CD4-positive, alpha-beta T cell treated with Interleukin-12 subunit alpha and Interleukin-12 subunit beta, for 1 hour (primary cell): ENCODE measurements at regions not wholly inside any gene's neighbourhood (a gene's known extent, or its start where the extent isn't known, plus 50 kb on each side); places are given as distances from the start of the nearest gene placed in this dataset.

Experiments used
- DNase-seq: peaks from one replicate; pipeline ENCODE4 v3.0.0-alpha.2; 2020

DNA sequence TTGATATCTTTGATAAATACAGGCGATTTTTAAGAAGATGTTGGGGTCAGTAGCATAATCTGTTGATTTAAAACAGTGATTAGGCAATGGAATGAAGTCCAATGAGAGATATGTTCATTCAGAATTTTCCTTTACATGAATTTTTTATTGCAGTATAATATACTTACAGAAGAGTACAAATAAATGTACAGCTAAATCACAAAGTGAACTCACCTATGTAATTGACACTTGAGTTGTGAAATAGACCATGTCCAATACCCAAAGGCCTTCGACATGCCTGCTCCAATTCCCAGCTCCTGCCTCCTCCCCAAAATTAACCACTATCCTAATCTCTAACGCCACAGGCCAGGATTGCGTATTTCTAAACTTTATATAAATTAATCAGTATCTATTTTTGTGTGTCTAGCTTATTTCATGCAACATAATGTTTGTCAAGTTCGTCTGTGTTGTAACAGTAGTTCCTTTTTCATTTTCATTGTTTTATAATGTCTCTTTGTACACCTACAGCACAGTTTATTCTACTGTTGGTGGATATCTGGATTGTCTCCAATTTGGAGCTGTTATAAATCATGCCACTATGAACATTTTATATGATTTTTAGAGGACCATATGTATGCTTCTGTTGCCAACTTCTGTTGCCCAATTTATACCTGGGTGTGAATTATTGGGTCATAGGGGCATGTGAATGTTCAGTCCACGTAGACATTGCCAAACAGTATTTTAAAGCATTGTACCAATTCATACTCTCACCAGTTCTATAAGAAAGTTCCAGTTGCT, 208.3 kb downstream of the TLE1 start:
- DNase-seq: no peak

DNA sequence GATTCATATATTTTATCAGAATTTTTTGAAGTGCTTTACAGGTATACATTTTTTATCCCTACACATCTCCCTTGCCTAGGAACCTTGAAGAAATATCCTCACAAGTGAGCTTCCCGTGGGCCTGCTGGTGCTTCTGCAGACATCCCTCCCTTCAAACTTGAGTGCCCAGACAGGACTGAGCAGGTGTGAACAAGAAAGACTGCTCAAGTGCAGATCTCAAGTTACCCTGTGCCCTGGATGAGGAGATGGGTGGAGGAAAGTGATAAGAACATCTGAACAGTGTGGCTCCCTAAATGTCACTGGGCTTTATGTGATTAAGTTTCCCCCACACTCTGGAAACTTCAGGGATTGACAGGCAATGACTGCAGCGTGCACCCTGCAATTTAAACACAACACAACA, 209.8 kb downstream of the TLE1 start:
- no peak for DNase-seq

DNA sequence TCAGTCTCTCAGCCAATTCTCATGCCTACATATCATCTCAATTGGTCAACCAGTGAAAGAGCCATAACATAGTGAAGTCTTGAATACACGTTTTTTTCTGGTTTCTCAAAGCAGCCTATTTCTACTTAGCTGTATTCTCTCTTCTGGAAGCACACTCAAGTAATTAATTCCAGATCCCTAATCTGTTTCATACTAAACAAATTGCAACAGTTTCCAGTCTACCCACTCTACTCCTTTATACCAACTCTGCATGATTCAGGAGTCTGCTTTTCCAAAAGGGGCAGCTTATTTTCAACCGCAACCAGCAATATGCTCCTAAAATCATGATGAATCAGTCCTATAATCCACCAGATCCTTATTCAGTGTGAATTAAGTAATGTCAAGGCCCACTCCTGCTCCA, 211.7 kb downstream of the TLE1 start:
- DNase-seq: no peak

DNA sequence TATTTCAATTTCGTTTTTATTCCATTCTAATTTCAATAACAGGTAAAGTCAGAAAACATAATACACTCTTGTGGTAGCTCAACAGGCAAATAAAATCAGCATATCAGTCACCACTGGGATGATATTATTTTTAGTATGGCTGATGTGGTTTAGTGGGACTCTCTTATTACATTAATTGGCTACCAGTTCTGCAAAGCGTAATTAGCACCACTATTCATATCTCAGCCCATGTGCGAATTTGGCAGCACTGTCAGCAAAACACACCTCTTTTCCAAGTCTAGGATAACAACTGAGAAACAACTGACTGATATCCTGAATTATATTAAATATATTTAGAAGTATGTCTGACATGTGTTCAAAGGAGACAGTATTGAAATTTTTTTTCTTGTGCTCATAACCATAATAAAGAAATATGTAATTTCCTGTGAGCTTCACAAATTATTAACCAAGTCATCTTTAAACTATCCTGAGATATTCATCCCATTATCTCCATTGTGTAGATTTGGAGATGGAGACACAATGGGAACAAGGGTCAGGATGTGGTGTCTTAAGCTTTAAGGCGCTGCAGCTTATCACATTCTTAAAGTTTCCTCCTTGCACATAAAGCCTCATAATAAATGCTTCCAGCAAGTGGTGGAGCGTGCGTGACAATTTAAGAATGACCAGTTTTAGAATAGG, 212.4 kb downstream of the TLE1 start:
- no peak for DNase-seq

- no peak for DNase-seq
These were observed 214.6 kb downstream of the TLE1 start for GRCh38 chr9:81474792-81475191.

DNA sequence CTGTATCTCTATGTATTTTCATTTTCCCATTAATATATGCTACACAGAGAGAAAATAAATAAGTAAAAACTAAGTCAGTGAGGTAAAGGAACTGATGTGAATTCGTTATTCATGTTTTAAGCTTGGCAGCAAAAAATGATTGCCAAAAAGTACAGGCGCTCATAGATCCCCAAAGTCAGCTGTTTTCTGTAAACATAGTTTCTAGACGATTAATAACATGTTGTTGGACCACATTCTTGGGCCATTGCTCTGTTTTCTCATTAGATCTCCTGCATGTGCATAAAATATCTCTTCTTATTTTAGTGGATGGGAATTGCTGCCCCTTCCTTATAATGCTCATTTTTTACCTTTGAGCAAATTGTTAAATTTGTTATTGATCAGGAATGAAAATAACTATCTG, 215.2 kb downstream of the TLE1 start:
- DNase-seq: no peak

- no peak for DNase-seq
These were observed 215.6 kb downstream of the TLE1 start for GRCh38 chr9:81473708-81474107.

DNA sequence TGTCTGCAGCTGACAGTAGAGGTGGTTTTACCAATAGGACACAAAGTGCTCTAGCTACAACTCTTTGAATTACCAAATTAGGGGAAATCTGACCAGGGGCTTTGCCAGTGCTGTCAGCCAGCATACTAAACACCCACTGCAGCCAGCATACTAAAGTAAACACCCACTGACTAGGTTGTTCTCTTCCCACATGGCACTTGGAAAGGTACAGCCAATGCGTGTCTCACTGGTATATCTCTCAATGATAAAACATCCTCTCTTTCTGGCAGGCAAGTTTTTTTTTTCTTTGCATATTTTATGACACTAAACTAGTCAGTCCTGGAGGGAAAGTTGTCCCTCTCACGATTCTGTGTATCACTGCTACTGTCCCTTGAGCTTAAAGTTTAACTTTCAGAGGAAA, 216.1 kb downstream of the TLE1 start:
- no peak for DNase-seq

- DNase-seq: no peak
These were observed 216.6 kb downstream of the TLE1 start for GRCh38 chr9:81472701-81473100.

GRCh38 chr9:81470864-81471263, 218.5 kb downstream of the TLE1 start:
- no peak for DNase-seq

DNA sequence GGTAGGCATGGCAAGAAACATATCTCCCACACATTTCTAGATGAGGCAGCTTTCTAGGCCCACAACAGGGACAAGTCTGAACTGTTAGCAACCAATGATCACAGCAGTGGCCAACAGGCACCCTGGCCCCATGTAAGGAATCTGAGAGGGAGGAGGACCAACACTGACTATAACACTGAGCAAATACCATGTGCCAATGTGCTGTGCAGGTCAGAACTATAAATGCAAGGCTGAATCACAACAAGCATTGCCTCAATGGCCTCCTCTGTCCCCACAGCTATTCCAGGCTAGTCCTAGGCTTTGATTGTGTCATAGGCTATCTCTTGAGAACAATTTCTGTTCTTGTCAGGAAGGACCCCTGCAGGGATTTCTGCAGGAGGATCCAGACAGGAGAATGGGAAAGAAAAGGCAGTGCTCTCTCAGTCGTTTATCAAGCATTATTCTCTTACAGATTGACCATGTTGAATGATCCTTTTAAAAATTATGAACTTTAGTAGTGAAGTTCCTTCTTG, 221.2 kb downstream of the TLE1 start:
- no peak for DNase-seq

DNA sequence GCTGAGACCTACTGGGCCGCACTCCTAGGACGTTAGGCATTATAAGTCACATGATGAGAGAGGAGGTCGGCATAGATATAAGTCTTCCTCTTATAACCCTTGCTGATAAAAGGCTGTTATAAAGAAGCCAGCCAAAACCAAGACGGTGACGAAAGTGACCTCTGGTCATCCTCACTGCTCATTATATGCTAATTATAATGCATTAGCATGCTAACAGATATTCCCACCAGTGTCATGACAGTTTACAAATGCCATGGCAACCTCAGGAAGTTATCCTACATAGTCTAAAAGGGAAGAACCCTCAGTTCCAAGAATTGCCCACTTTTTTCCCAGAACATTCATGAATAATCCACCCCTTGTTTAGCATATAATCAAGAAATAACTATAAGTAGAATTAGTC, 222.4 kb downstream of the TLE1 start:
- no peak for DNase-seq

GRCh38 chr9:81465468-81466011, 223.8 kb downstream of the TLE1 start:
- no peak for DNase-seq

DNA sequence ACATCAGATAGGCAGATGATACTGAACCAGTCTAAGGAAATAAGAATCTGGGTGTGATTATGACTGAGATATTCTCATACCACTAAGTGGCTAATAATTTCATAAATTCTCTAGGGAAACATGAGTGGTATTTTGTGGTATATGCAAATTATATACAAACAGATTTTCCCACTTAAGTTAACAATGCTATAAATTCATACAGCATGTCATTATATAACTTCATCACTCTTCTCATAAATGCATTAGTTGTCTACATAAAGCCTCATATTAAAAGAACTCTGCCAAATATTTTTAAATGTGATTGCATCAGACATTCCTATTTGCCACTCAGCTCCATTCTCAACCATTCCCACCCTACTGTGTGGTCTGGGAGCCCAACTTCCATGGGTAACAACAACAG, 226.5 kb downstream of the TLE1 start:
- no peak for DNase-seq

DNA sequence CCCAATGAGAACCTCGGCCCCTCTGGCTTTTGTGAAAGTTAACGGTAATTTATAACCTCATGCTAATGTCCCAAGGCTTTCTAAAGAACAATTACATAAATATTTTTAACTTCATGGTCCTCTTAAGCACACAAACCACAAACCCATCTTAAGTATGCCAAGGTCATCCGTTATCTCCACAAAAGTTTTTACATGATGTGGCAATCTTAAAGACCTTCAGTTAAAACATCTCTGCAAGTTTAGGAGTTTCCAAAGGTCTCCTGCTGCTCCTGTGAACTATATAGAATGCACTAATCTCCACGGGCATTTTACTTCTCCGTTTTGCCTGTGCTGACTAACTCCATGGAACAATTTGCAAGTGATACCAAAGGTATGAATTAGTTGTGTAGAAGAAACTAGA, 228.2 kb downstream of the TLE1 start:
- no peak for DNase-seq

DNA sequence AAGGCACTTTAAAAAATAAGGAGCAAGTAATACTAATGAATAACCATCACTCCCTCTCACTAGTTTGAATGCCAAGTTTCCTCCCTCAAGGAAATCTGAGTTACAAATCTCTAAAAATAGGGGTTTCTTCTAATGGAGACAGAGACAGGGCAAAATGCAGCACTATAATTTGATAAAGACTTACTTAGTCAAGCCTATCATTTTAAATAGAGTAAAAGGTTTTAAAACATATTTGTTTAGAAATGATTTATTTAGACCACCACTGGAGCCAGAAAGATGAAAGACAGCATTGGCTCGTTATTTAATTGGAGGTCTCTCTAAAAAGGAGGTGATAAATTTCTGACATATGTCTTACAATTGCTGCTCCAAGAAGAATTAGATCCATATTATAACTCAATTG, 228.7 kb downstream of the TLE1 start:
- DNase-seq: no peak

DNA sequence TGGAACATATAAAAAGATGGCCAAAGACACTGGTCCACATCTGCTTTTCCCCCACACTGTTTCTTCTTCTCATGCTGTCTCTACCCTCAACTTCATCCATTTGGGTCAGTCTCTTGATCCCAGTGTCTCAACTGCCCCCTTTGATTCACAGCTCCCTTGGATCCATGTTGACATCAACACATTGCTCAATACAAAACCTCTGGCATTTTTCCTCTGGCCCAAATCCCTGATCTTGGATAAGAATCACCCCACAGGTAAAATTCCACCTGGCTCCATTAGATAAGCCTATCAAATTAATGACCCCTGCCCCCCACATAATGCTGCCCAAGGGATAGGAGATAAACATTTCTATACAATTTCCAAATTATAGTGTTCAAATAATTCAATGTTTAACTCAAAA, 229.8 kb downstream of the TLE1 start:
- DNase-seq: no peak

DNA sequence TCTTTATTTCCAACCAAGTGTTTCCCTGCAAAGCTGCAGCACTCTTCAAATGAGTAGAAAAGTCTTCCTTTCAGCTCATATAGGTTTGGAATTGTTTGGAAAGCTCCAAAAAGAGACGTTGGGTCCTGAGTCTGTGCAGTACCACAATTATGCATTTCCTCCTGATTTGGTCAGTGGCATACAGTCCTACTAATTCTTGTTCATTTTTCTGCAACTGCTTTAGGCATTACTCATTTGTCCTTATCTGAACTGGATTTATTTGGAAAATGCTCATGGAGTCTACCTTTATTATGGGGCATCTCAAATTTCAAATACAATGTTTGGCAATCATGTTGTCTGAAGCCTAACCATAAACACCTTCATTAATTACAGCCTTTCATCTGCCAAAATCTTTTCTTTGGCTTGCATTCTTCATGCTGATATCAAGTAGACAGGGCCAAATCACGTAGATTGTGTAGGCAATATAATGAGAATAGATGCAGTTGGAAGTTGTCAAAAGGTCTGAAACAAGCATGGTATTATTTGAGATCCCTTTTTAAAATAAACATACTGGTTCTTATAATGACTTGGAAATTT, 232.8 kb downstream of the TLE1 start:
- no peak for DNase-seq

- DNase-seq: no peak
These were observed 233.7 kb downstream of the TLE1 start for GRCh38 chr9:81455462-81456219.

DNA sequence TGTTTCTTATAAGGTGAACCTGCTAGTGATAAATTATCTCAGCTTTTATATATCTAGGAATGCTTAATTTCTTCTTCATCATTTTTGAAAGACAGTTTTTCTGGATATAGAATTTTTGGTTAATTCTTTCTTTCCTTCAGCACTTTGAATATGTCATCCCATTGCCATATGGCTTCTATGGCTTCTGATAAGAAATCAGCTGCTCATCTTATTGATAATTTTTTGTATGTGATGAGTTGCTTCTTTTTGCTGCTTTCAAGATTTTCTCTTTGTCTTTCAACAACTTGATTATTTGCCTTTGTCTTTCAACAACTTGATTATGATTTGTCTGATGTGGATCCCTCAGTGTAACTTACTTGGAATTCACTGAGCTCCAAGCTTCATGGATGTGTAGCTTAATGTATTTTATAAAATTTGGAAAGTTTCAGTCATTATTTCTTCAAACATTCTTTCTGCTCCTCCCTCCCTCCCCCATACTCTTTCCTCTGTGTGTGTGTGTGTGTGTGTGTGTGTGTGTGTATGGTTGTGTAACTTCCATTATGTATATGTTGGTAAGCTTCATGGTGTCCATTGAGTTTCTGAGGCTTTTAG, 243.9 kb downstream of the TLE1 start:
- DNase-seq: no peak

- no peak for DNase-seq
These were observed 257.7 kb downstream of the TLE1 start for GRCh38 chr9:81431641-81432040.

DNA sequence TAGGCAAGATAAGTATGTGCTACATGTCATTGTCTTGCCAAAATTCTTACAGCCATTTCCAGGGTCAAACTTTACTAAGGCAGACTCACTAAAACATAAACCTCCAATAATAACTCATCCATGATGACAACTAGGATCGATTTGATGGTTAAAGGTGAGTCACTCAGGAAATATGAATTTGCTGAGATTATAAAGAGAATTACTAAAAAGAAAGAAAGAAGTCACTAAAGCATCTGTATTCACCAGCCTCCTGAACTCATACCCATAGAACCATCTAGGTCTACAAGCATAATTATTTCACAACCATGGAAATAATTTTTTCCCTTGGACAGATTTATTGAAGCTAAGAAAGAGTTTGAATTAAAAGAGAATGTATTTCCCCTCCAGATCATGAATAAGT, 258.6 kb downstream of the TLE1 start:
- no peak for DNase-seq

GRCh38 chr9:81427870-81428269, 261.5 kb downstream of the TLE1 start:
- DNase-seq: no peak
